Thymus (tissue), 11 donors: ENCODE measurements at regions not wholly inside any gene's neighbourhood (a gene's known extent, or its start where the extent isn't known, plus 50 kb on each side); places are given as distances from the start of the nearest gene placed in this dataset.

Experiments
- DNase-seq, 9 donors: peaks; one replicate each; pipeline ENCODE4 v3.0.0-alpha.2; 2013; ENCODE audit warnings: low spot score in 9 of 9, low read depth in 6 of 9, missing footprints in 1 of 9
- H3K27ac ChIP-seq, 2 donors: one replicate each; pipeline ENCODE4 v1.5.1; 2013; ENCODE audit warnings: control low read depth in 1 of 2, low read depth in 1 of 2, low read length in 1 of 2, mild to moderate bottlenecking in 1 of 2, moderate library complexity in 1 of 2
- H3K27me3 ChIP-seq, 2 donors: one replicate each; pipeline ENCODE4 v1.5.1; 2013; ENCODE audit warnings: low read length in 1 of 2; ENCODE audit not compliant: control insufficient read depth in 2 of 2, insufficient read depth in 1 of 2
- H3K36me3 ChIP-seq, 2 donors: one replicate each; pipeline ENCODE4 v1.5.1; 2013; ENCODE audit warnings: low read length in 1 of 2, mild to moderate bottlenecking in 1 of 2, moderate library complexity in 1 of 2; ENCODE audit not compliant: control insufficient read depth in 2 of 2, insufficient read depth in 2 of 2
- H3K4me1 ChIP-seq, 2 donors: one replicate each; pipeline ENCODE4 v1.5.1; 2013; ENCODE audit warnings: low read length in 2 of 2; ENCODE audit not compliant: control insufficient read depth in 2 of 2, insufficient read depth in 2 of 2
- H3K4me3 ChIP-seq, 2 donors: one replicate each; pipeline ENCODE4 v1.5.1; 2013; ENCODE audit warnings: low read length in 2 of 2, control low read depth in 1 of 2, mild to moderate bottlenecking in 1 of 2
- H3K9me3 ChIP-seq, 2 donors: one replicate each; pipeline ENCODE4 v1.5.1; 2013; ENCODE audit warnings: low read length in 1 of 2, mild to moderate bottlenecking in 1 of 2; ENCODE audit not compliant: control insufficient read depth in 2 of 2, insufficient read depth in 1 of 2
- WGBS: extraction: QIAGEN DNeasy Blood & Tissue Kit; methylation state at CpG from one replicate; pipeline ENCODE4 v1.1.7; 2013; 5-methylcytosine and 5-hydroxymethylcytosine counted together
- donor health status: healthy.

DNA sequence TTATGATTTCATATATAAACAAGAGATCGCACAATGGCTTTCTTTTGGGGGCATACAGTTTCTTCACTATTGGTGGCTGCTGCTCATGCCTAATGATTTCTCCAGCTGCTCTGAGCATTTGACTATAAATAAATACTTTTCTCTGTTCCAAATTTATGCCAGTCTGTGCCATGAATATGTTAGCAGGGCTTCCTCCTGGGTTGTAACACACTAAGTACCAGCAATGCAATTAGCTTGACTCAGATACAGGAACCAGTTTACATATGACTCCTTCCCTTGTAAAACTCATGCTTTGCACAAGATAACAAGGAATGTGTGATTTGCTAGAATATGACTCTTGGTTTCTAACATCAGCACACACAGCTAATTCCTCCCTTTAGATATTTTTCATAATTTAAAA lies 1629.7 kb downstream of the NCAM2 start:
- H3K4me1 ChIP-seq = no peaks in the 10 kb centered on the region
- WGBS = 100% methylated on average over 1 of the region's 1 CpG
- H3K36me3 ChIP-seq = no peaks in the 10 kb centered on the region
- no peaks in the 10 kb centered on the region for H3K27me3 ChIP-seq
- no peak for DNase-seq
- no peaks in the 10 kb centered on the region for H3K9me3 ChIP-seq
- H3K27ac ChIP-seq = no peak overlapping the region
- no peak overlapping the region for H3K4me3 ChIP-seq

GRCh38 chr21:22630953-22631465 lies 1632.8 kb downstream of the NCAM2 start:
- Histone ChIP-seq H3K27me3 (no peaks in the 10 kb centered on the region), H3K4me1 (no peaks in the 10 kb centered on the region), H3K27ac (no peak overlapping the region), H3K36me3 (no peaks in the 10 kb centered on the region), H3K9me3 (no peaks in the 10 kb centered on the region), H3K4me3 (no peak overlapping the region)
- 95% methylated on average over 3 of the region's 3 CpGs for WGBS
- no peak for DNase-seq

- no peaks in the 10 kb centered on the region for H3K9me3 ChIP-seq
- no peaks in the 10 kb centered on the region for H3K4me1 ChIP-seq
- no peak overlapping the region for H3K27ac ChIP-seq
- H3K4me3 ChIP-seq = no peak overlapping the region
- no peak for DNase-seq
- no peaks in the 10 kb centered on the region for H3K36me3 ChIP-seq
- WGBS = 15% methylated on average over 1 of the region's 1 CpG
- H3K27me3 ChIP-seq = no peaks in the 10 kb centered on the region
Observed at GRCh38 chr21:22632176-22632575, 1634.0 kb downstream of the NCAM2 start.

DNA sequence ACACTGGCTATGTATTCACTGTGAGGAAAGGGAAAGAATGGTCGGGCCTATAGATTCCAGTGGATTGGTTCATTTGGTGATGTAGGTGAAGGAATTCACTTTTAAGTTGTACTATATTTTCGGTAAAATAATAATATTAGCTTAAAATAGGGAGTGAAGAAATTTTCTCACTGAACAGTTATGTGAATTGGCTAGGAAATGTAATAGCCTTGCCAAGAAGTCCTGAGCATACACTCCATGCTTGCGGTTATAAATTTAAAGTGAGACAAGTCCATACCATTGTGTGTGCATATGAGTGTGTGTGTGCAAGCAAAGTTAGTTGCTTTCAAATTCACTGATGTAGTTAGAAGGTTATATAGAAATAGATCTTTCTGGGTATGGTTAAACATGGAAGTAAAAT lies 1651.0 kb downstream of the NCAM2 start:
- no peak for DNase-seq
- Histone ChIP-seq H3K27me3 (no peaks in the 10 kb centered on the region), H3K36me3 (no peaks in the 10 kb centered on the region), H3K27ac (no peak overlapping the region), H3K4me1 (no peaks in the 10 kb centered on the region), H3K9me3 (no peaks in the 10 kb centered on the region), H3K4me3 (no peak overlapping the region)
- WGBS = 95% methylated on average over 3 of the region's 3 CpGs

DNA sequence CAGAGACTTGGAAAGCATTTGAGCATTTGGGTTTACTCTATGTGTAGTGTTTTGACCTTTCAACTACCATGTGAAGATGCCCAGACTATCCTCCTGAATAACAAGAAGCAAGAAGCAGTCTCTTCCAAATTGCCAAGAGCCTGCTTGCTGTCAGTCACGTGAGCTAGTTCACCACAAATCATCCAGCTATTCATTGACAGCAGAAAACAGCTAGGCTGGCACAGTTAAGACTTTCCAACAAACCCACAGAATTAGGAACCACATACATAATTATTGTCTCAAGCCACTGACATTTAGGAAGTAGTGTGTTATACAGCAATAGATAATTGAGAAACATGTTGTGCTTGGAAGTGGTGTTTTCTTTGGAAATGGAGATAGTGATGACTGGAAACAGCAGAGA lies 1652.0 kb downstream of the NCAM2 start:
- H3K27me3 ChIP-seq = no peaks in the 10 kb centered on the region
- WGBS = 35% methylated on average over 1 of the region's 1 CpG
- DNase-seq = no peak
- no peak overlapping the region for H3K27ac ChIP-seq
- no peaks in the 10 kb centered on the region for H3K9me3 ChIP-seq
- H3K36me3 ChIP-seq = no peaks in the 10 kb centered on the region
- no peak overlapping the region for H3K4me3 ChIP-seq
- no peaks in the 10 kb centered on the region for H3K4me1 ChIP-seq

- Histone ChIP-seq H3K27me3 (no peaks in the 10 kb centered on the region), H3K27ac (no peak overlapping the region)
- DNase-seq = no peak
Observed at GRCh38 chr21:22657781-22658180, 1659.6 kb downstream of the NCAM2 start.

GRCh38 chr21:22670148-22670547 lies 1671.9 kb downstream of the NCAM2 start:
- no peaks in the 10 kb centered on the region for H3K36me3 ChIP-seq
- peaks cover 0 to 4% of the 10 kb centered on the region in 2 donors for H3K9me3 ChIP-seq
- no peak overlapping the region for H3K4me3 ChIP-seq
- 100% methylated on average over 1 of the region's 1 CpG for WGBS
- H3K4me1 ChIP-seq = no peaks in the 10 kb centered on the region
- no peaks in the 10 kb centered on the region for H3K27me3 ChIP-seq
- no peak overlapping the region for H3K27ac ChIP-seq
- DNase-seq = no peak

More at GRCh38 chr21:22657781-22658180, 1659.6 kb downstream of the NCAM2 start:
- no peak overlapping the region for H3K4me3 ChIP-seq
- no peaks in the 10 kb centered on the region for H3K36me3 ChIP-seq
- H3K9me3 ChIP-seq = no peaks in the 10 kb centered on the region
- no peaks in the 10 kb centered on the region for H3K4me1 ChIP-seq

DNA sequence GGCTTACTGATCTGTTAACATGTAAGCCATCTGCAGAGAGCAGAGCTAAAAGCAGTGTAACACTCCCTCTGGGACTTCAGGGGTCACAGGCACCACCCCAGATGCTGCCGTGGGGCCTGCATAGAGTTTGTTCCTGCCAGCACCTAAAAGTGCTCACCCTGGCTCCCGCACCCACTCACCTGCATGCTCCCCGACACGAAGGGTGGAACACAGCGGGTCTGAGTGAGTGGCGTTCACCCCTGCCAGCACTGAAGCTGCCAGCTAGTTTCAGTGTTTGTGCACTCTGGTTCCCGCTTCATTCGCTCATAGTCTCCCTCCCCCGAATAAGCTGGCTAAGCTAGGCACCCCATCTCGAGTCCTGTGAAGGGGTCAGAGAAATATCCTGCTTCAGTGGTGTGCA lies 1681.0 kb downstream of the NCAM2 start:
- WGBS = 96% methylated on average over 10 of the region's 10 CpGs
- Histone ChIP-seq H3K9me3 (no peaks in the 10 kb centered on the region), H3K27ac (no peak overlapping the region), H3K4me3 (no peak overlapping the region), H3K36me3 (no peaks in the 10 kb centered on the region), H3K4me1 (no peaks in the 10 kb centered on the region), H3K27me3 (no peaks in the 10 kb centered on the region)
- DNase-seq = no peak

- no peaks in the 10 kb centered on the region for H3K4me1 ChIP-seq
- no peak for DNase-seq
- no peak overlapping the region for H3K4me3 ChIP-seq
- no peaks in the 10 kb centered on the region for H3K9me3 ChIP-seq
- no peaks in the 10 kb centered on the region for H3K36me3 ChIP-seq
- no peaks in the 10 kb centered on the region for H3K27me3 ChIP-seq
- no peak overlapping the region for H3K27ac ChIP-seq
Observed at GRCh38 chr21:22691658-22692057, 1693.4 kb downstream of the NCAM2 start.

DNA sequence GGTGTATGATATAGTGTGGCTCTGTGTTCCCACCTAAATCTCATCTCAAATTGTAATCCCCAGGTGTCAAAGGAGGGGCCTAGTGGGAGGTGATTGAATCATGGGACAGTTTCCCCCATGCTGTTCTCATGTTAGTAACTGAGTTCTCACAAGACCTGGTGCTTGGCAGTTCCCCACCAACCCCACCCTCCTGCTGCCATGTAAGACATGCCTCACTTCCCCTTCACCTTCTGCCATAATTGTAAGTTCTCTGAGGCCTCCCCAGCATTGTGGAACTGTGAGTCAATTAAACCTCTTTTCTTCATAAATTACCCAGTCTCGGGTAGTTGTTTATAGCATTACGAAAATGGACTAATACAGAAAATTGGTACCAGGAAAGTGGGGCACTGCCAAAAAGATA lies 1705.3 kb downstream of the NCAM2 start:
- H3K9me3 ChIP-seq = no peaks in the 10 kb centered on the region
- no peaks in the 10 kb centered on the region for H3K4me1 ChIP-seq
- WGBS = 93% methylated on average over 2 of the region's 2 CpGs
- no peaks in the 10 kb centered on the region for H3K27me3 ChIP-seq
- H3K4me3 ChIP-seq = no peak overlapping the region
- DNase-seq = no peak
- no peaks in the 10 kb centered on the region for H3K36me3 ChIP-seq
- H3K27ac ChIP-seq = no peak overlapping the region
